PC-3 (cell line): ENCODE measurements at regions not wholly inside any gene's neighbourhood (a gene's known extent, or its start where the extent isn't known, plus 50 kb on each side); places are given as distances from the start of the nearest gene placed in this dataset.

ENCODE experiments used
- ATAC-seq: fragments of 200-7000 bp; cut with Tn5 transposase; 2 replicates; pipeline ENCODE4 v1.9.1; 2020; ENCODE audit warnings: mild to moderate bottlenecking, moderate library complexity
- BruUV-seq: library from RNA; stranded (reverse); fragments of 400-500 nt; replicated peaks from 2 replicates; lab custom pipeline; 2021; lab: Mats Ljungman, UMichigan
- CTCF ChIA-PET: fragments of 300-600 bp; sonication (Branson Sonifier 250); formaldehyde crosslinking; loops from one replicate; lab custom pipeline; 2022; ENCODE audit warnings: antibody characterized with exemption; lab: Charles Lee
- POLR2A ChIA-PET: fragments of 300-600 bp; sonication (Branson Sonifier 250); formaldehyde crosslinking; loops from one replicate; lab custom pipeline; 2022; ENCODE audit warnings: antibody characterized with exemption; ENCODE audit not compliant: unreplicated experiment; lab: Charles Lee
- DNase-seq: peaks from one replicate; pipeline ENCODE4 v3.0.0-alpha.2; 2015
- H2AFZ ChIP-seq: fragments of 300-600 bp; sonication (generic); 2 replicates; pipeline ENCODE4 v1.6.0; 2016; ENCODE audit warnings: antibody characterized with exemption, low read length
- H3F3A ChIP-seq: fragments of 300-600 bp; sonication (generic); one replicate; pipeline ENCODE4 v1.6.0; 2017; ENCODE audit warnings: antibody characterized with exemption, low read length, control low read depth, mild to moderate bottlenecking; ENCODE audit not compliant: unreplicated experiment
- H3K27ac ChIP-seq: fragments of 300-600 bp; sonication (generic); 2 replicates; pipeline ENCODE4 v1.5.1; 2016; ENCODE audit warnings: mild to moderate bottlenecking, low read length
- H3K27me3 ChIP-seq: fragments of 300-600 bp; sonication (generic); 2 replicates; pipeline ENCODE4 v1.6.1; 2016; ENCODE audit warnings: low read length, mixed read lengths
- H3K36me3 ChIP-seq: fragments of 300-600 bp; sonication (generic); 2 replicates; pipeline ENCODE4 v1.6.1; 2016; ENCODE audit warnings: low read depth, mixed run types, low read length, mixed read lengths
- H3K4me1 ChIP-seq: fragments of 300-600 bp; sonication (generic); 2 replicates; pipeline ENCODE4 v1.5.1; 2016; ENCODE audit warnings: low read length; ENCODE audit not compliant: insufficient read depth
- H3K4me2 ChIP-seq: fragments of 300-600 bp; sonication (generic); 2 replicates; pipeline ENCODE4 v1.6.0; 2016; ENCODE audit warnings: low read length
- H3K4me3 ChIP-seq: fragments of 300-600 bp; sonication (generic); 2 replicates; pipeline ENCODE4 v1.5.1; 2016; ENCODE audit warnings: mild to moderate bottlenecking, low read length, mixed read lengths
- H3K79me2 ChIP-seq: fragments of 300-600 bp; sonication (generic); 2 replicates; pipeline ENCODE4 v1.6.1; 2017; ENCODE audit warnings: low read length, mixed read lengths
- H3K9ac ChIP-seq: fragments of 300-600 bp; sonication (generic); 2 replicates; pipeline ENCODE4 v1.6.0; 2016; ENCODE audit warnings: mild to moderate bottlenecking, low read length
- H3K9me2 ChIP-seq: fragments of 300-600 bp; sonication (generic); replicated peaks from 2 replicates; pipeline ENCODE4 v1.6.1; 2016; ENCODE audit warnings: mixed run types, low read length, mixed read lengths
- H3K9me3 ChIP-seq: fragments of 300-600 bp; sonication (generic); 2 replicates; pipeline ENCODE4 v1.6.1; 2016; ENCODE audit warnings: low read length, mixed read lengths
- H4K20me1 ChIP-seq: fragments of 300-600 bp; sonication (generic); 2 replicates; pipeline ENCODE4 v1.6.1; 2016; ENCODE audit warnings: low read length, mixed read lengths
- EZH2 ChIP-seq: fragments of 300-600 bp; sonication (generic); IDR thresholded peaks from one replicate; pipeline ENCODE4 v1.6.1; 2017; ENCODE audit warnings: antibody characterized with exemption, mild to moderate bottlenecking, low read length; ENCODE audit not compliant: unreplicated experiment
- EZH2phosphoT487 ChIP-seq: fragments of 300-600 bp; sonication (generic); IDR thresholded peaks from 2 replicates; pipeline ENCODE4 v1.6.1; 2018; ENCODE audit warnings: mild to moderate bottlenecking, antibody characterized with exemption, low read length, borderline replicate concordance
- intact Hi-C: fragments of 100-400 bp; cut with micrococcal nuclease; formaldehyde crosslinking; loops from 2 replicates; pipeline ENCODE4 v1.9.0; 2023
- TF ChIP-seq, protein P1 (sequence below): fragments of 300-600 bp; sonication (generic); conservative IDR thresholded peaks from 2 replicates; pipeline ENCODE4 v1.5.1; 2017; ENCODE audit warnings: antibody characterized with exemption, low read depth, mild to moderate bottlenecking, low read length

DNA sequence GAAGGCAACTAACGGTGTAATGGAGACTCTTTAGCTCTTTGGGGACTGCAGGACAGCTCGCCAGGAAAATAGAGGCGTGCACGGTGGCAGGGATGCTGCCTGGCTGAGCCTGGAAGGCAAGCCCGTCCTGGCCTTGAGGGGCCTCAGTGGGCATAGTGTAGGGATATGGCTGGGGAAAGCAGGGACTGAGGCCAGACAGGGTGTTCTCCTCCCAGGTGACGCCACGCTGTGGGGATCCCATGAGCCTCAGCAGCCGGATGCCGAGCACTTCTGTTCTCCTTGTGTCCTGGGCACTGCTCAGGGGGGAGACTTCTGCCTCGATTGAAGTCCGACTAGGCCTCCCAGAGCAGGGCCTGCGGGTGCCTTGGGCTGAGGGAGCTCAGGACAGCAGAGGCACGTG lies 89.2 kb downstream of the NPIPB11 start:
- Histone ChIP-seq H3K79me2 (no peaks in the 10 kb centered on the region), H3K9me3 (no peaks in the 10 kb centered on the region), H3K4me1 (no peaks in the 10 kb centered on the region), H2AFZ (no peak overlapping the region), H3F3A (no peaks in the 10 kb centered on the region), H3K4me3 (no peak overlapping the region), H3K36me3 (no peaks in the 10 kb centered on the region), H3K4me2 (no peak overlapping the region), H3K27me3 (no peaks in the 10 kb centered on the region), H3K9ac (no peak overlapping the region), H3K9me2 (no peaks in the 10 kb centered on the region), H3K27ac (no peak overlapping the region), H4K20me1 (no peaks in the 10 kb centered on the region)
- ChIA-PET POLR2A (no interaction called here), CTCF (no interaction called here)
- no peak for ATAC-seq
- BruUV-seq: no TSS peak
- DNase-seq: no peak
- TF ChIP-seq EZH2phosphoT487: no peak
- no peak for TF ChIP-seq EZH2
- TF ChIP-seq, protein P1, sequence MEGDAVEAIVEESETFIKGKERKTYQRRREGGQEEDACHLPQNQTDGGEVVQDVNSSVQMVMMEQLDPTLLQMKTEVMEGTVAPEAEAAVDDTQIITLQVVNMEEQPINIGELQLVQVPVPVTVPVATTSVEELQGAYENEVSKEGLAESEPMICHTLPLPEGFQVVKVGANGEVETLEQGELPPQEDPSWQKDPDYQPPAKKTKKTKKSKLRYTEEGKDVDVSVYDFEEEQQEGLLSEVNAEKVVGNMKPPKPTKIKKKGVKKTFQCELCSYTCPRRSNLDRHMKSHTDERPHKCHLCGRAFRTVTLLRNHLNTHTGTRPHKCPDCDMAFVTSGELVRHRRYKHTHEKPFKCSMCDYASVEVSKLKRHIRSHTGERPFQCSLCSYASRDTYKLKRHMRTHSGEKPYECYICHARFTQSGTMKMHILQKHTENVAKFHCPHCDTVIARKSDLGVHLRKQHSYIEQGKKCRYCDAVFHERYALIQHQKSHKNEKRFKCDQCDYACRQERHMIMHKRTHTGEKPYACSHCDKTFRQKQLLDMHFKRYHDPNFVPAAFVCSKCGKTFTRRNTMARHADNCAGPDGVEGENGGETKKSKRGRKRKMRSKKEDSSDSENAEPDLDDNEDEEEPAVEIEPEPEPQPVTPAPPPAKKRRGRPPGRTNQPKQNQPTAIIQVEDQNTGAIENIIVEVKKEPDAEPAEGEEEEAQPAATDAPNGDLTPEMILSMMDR: no peak
- intact Hi-C loops: no loop called here

DNA sequence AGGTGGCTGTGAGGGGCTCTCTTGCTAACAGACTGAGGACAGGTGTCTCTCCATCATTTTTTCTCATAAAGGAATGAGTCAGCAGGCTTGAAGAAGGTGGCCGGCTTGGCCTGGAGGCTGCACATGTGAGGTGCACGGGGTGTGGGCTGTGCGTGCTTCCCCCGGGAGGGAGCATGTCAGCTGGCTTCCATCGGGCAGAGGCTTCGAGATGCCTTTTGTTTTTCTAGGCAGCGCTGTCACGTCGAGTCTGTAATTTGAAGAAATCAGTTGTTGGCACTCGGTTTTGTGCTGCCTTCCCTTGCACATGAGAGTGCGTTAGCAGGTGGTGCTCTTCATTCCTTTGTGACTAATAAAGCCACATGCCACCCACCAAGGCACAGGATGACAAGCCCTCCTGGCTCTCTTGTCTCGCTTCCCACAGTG lies 89.7 kb downstream of the NPIPB11 start:
- Histone ChIP-seq H3F3A (no peaks in the 10 kb centered on the region), H3K4me1 (no peaks in the 10 kb centered on the region), H3K27me3 (no peaks in the 10 kb centered on the region), H2AFZ (no peak overlapping the region), H3K27ac (no peak overlapping the region), H3K4me3 (no peak overlapping the region), H3K9me3 (no peaks in the 10 kb centered on the region), H3K79me2 (no peaks in the 10 kb centered on the region), H3K36me3 (no peaks in the 10 kb centered on the region), H3K4me2 (no peak overlapping the region), H4K20me1 (no peaks in the 10 kb centered on the region), H3K9ac (no peak overlapping the region), H3K9me2 (no peaks in the 10 kb centered on the region)
- TF ChIP-seq, protein P1: no peak
- no TSS peak for BruUV-seq
- POLR2A ChIA-PET: no interaction called here
- intact Hi-C loops: no loop called here
- CTCF ChIA-PET: no interaction called here
- no peak for ATAC-seq
- DNase-seq: no peak

DNA sequence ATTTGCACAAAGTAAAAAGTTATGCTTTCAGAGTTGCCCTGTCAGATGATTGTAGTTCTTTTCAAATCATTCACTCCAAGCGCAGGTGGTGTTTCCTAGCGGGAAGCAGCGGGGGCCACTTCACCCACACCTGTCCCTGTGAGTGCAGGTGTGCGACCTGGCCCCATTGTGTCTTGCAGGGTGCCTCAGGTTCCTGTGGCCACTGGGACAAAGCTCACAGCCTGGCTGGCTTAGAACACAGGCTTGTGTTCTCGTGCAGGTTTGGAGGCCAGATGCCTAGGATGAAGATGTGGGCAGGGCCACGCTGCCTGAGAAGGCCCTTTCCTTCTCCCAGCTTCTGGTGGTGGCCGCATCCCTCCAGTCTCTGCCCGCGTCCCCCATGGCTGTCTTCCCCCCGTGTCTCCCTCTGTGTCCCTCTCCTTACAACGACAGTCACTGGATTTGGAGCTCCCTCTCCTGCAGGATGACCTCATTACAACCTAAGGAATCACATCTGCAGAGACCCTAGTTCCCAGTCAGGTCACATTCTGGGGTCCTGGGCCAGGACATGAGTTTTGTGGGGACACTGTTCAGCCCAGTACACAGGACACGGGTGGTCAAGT lies 90.5 kb downstream of the NPIPB11 start:
- DNase-seq (peak; percentile 16), ATAC-seq (0 out of 2 replicates have a peak, but pooled peaks have one; percentile 35)
- H2AFZ ChIP-seq: no peak overlapping the region
- no peak overlapping the region for H3K4me2 ChIP-seq
- no peaks in the 10 kb centered on the region for H3K9me3 ChIP-seq
- ChIA-PET POLR2A (no interaction called here), CTCF (no interaction called here)
- BruUV-seq: no TSS peak
- no peaks in the 10 kb centered on the region for H3K36me3 ChIP-seq
- no peak overlapping the region for H3K9ac ChIP-seq
- H3K27ac ChIP-seq: no peak overlapping the region
- H3K4me1 ChIP-seq: no peaks in the 10 kb centered on the region
- H3K27me3 ChIP-seq: no peaks in the 10 kb centered on the region
- no peaks in the 10 kb centered on the region for H3F3A ChIP-seq
- H4K20me1 ChIP-seq: no peaks in the 10 kb centered on the region
- no peak overlapping the region for H3K4me3 ChIP-seq
- intact Hi-C loops: no loop called here
- no peak for TF ChIP-seq EZH2phosphoT487
- TF ChIP-seq, protein P1: peak; percentile 42
- no peaks in the 10 kb centered on the region for H3K79me2 ChIP-seq
- H3K9me2 ChIP-seq: no peaks in the 10 kb centered on the region
